ENCODE measurements at regions not wholly inside any gene's neighbourhood (a gene's known extent, or its start where the extent isn't known, plus 50 kb on each side); places are given as distances from the start of the nearest gene placed in this dataset.
"Not testable (repeated sequence)": the region's sequence is repeated elsewhere in the genome, so short reads cannot be mapped to it uniquely, and the experiment has no call there.

DNA sequence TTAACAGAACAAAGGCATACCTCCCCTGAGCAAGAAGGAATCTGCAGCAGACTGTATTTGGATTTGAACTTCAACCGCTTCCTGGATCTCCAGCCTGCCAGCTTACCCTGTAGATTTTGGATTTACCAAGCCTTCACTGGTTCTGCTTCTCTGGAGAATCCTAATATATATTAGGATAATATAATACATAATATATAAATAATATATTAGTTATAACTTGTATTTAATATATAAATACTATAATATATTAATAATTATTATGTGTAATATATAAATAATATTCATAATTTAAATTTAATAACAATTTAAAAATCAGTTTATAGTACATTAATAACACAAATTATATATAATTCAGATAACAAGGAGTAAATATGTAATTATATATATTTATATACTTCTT is 121.4 kb downstream of the COX18 start:
- no peak overlapping the region for H3K27ac ChIP-seq (ENCODE audit: low read depth in 2 of 2, low read length in 1 of 2)
- WGBS, 2 donors: 93% methylated on average over 1 of the region's 1 CpG
- H3K9me3 ChIP-seq (ENCODE audit: control insufficient read depth in 2 of 2, insufficient read depth in 1 of 2, low read depth in 1 of 2, low read length in 1 of 2): no peaks in the 10 kb centered on the region
- no peak overlapping the region for H3K4me3 ChIP-seq (ENCODE audit: low read depth in 1 of 2, low read length in 2 of 2)
- H3K27me3 ChIP-seq (ENCODE audit: control insufficient read depth in 1 of 2, insufficient read depth in 2 of 2, low read length in 2 of 2): no peaks in the 10 kb centered on the region
- no peaks in the 10 kb centered on the region for H3K36me3 ChIP-seq (ENCODE audit: control insufficient read depth in 2 of 2, insufficient read depth in 2 of 2, low read length in 1 of 2)
- H3K4me1 ChIP-seq (ENCODE audit: control insufficient read depth in 2 of 2, insufficient read depth in 2 of 2, low read length in 1 of 2): no peaks in the 10 kb centered on the region

DNA sequence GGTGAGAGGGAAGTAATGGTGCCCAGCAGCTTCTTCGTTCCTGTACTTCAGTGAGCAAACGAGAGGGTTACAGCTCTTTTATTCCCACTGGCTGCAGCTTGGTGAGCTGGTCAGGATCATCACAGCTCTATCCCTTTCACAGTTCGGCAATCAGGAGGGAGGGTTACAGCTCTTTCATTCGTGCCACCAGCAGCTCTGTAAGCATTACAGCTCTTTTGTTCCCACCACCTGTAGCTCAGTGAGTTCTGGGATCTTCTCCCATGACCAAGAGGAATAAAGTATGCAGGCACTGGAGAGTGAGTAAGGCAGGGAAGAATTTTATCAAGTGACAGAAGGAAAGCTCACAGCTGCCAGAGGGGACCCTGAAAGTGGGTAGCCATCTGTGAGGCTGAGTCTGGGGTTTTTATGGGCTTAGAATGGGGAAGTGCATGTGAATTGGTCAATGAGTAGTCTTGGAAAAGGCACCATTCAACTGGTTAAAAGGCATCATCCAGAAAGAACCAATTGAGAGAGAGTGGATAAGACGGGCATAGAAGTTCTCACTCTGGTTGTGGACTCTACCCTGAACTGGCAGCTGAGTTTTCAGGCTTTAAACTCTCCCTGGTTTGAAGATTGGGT is 123.7 kb downstream of the COX18 start:
- H3K27me3 ChIP-seq (ENCODE audit: control insufficient read depth in 1 of 2, insufficient read depth in 2 of 2, low read length in 2 of 2): no peaks in the 10 kb centered on the region
- no peaks in the 10 kb centered on the region for H3K4me1 ChIP-seq (ENCODE audit: control insufficient read depth in 2 of 2, insufficient read depth in 2 of 2, low read length in 1 of 2)
- WGBS, 2 donors: 76 to 79% methylated on average over 5 of the region's 5 CpGs
- no peak overlapping the region for H3K4me3 ChIP-seq (ENCODE audit: low read depth in 1 of 2, low read length in 2 of 2)
- H3K36me3 ChIP-seq (ENCODE audit: control insufficient read depth in 2 of 2, insufficient read depth in 2 of 2, low read length in 1 of 2): no peaks in the 10 kb centered on the region
- no peak overlapping the region for H3K27ac ChIP-seq (ENCODE audit: low read depth in 2 of 2, low read length in 1 of 2)
- no peaks in the 10 kb centered on the region for H3K9me3 ChIP-seq (ENCODE audit: control insufficient read depth in 2 of 2, insufficient read depth in 1 of 2, low read depth in 1 of 2, low read length in 1 of 2)

DNA sequence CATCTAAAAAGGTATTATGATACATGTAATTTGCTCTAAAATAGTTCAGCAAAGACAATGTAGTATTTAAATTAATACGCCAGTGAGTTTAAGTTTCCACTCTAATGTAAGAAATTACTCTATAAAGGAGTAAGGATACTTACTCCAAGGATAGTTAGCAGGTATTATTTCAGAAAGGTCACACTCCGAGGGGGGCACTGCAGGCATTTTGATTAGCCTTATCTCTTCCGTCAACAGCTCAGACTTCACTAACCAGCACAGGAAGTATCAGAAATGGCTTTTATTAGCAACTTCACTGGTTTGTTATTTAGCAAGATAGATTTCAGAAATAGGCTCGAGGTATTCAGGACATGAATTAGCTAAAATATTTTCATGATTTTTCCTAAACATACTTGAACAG is 127.0 kb downstream of the COX18 start:
- H3K36me3 ChIP-seq (ENCODE audit: control insufficient read depth in 2 of 2, insufficient read depth in 2 of 2, low read length in 1 of 2): no peaks in the 10 kb centered on the region
- no peak overlapping the region for H3K4me3 ChIP-seq (ENCODE audit: low read depth in 1 of 2, low read length in 2 of 2)
- no peak overlapping the region for H3K27ac ChIP-seq (ENCODE audit: low read depth in 2 of 2, low read length in 1 of 2)
- no peaks in the 10 kb centered on the region for H3K27me3 ChIP-seq (ENCODE audit: control insufficient read depth in 1 of 2, insufficient read depth in 2 of 2, low read length in 2 of 2)
- no peaks in the 10 kb centered on the region for H3K9me3 ChIP-seq (ENCODE audit: control insufficient read depth in 2 of 2, insufficient read depth in 1 of 2, low read depth in 1 of 2, low read length in 1 of 2)
- 54 to 63% methylated on average over 4 of the region's 4 CpGs for WGBS, 2 donors
- H3K4me1 ChIP-seq (ENCODE audit: control insufficient read depth in 2 of 2, insufficient read depth in 2 of 2, low read length in 1 of 2): no peaks in the 10 kb centered on the region

DNA sequence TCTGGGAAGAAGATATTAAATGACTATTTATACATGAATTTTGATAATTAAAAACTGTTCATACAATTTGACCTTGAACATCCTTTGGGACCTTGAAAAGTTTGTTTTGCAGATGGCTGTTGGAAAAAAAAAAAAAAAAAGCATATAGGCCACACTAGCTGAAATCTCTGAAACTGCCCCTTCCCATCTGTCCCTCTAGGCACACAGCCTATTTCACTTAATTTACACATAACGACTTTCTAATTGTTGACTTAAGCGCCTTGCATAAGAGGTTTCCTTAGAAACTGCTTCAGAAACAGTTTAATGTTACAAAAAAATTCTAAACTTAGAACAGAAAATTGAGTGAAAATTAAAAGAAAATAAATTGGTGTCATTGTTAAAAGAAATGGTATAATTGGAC is 131.0 kb downstream of the COX18 start:
- WGBS, 2 donors: 47 to 63% methylated on average over 2 of the region's 2 CpGs
- Histone ChIP-seq H3K4me1 (ENCODE audit: control insufficient read depth in 2 of 2, insufficient read depth in 2 of 2, low read length in 1 of 2) (no peaks in the 10 kb centered on the region), H3K36me3 (ENCODE audit: control insufficient read depth in 2 of 2, insufficient read depth in 2 of 2, low read length in 1 of 2) (no peaks in the 10 kb centered on the region), H3K9me3 (ENCODE audit: control insufficient read depth in 2 of 2, insufficient read depth in 1 of 2, low read depth in 1 of 2, low read length in 1 of 2) (no peaks in the 10 kb centered on the region), H3K27me3 (ENCODE audit: control insufficient read depth in 1 of 2, insufficient read depth in 2 of 2, low read length in 2 of 2) (no peaks in the 10 kb centered on the region), H3K4me3 (ENCODE audit: low read depth in 1 of 2, low read length in 2 of 2) (no peak overlapping the region), H3K27ac (ENCODE audit: low read depth in 2 of 2, low read length in 1 of 2) (no peak overlapping the region)

DNA sequence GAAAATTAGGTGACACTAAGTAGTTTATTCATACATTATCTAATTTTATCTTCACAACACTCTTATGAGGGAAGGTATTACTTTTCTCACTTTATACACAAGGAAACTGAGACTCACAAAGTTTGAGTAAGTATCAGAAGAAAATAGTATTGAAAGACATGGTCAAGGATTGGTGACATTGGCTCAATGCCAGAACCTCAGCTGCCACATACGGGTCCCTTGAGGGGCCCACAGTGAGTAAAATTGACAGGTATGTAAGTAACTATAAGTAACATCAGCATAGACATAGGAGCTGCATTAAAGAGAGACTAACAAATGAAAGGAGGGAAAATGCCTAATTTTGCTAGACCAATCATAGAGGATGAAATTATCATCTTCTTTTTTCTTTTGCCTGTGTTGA is 134.1 kb downstream of the COX18 start:
- Histone ChIP-seq H3K4me1 (ENCODE audit: control insufficient read depth in 2 of 2, insufficient read depth in 2 of 2, low read length in 1 of 2) (no peaks in the 10 kb centered on the region), H3K27ac (ENCODE audit: low read depth in 2 of 2, low read length in 1 of 2) (no peak overlapping the region), H3K9me3 (ENCODE audit: control insufficient read depth in 2 of 2, insufficient read depth in 1 of 2, low read depth in 1 of 2, low read length in 1 of 2) (no peaks in the 10 kb centered on the region), H3K27me3 (ENCODE audit: control insufficient read depth in 1 of 2, insufficient read depth in 2 of 2, low read length in 2 of 2) (no peaks in the 10 kb centered on the region), H3K36me3 (ENCODE audit: control insufficient read depth in 2 of 2, insufficient read depth in 2 of 2, low read length in 1 of 2) (no peaks in the 10 kb centered on the region), H3K4me3 (ENCODE audit: low read depth in 1 of 2, low read length in 2 of 2) (no peak overlapping the region)
- WGBS, 2 donors: 30 to 50% methylated on average over 1 of the region's 1 CpG

DNA sequence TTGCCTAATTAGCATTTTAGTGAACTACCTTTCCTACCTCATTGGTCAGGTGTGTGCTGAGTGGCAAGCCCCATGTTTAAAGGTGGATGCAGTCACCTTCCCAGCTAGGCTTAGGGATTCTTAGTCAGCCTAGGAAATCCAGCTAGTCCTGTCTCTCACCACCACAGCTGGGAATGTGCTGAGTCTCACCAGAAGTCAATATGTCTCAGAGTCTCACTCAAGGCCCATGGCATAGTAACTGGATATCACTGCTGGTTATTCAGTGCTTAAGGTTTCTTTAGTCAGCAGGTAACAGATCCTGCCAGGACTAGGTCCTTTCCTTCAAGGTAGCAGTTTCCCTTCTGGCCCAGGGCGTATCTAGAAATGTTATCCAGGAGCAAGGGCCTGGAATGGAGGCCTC is 136.5 kb downstream of the COX18 start:
- Histone ChIP-seq H3K4me3 (ENCODE audit: low read depth in 1 of 2, low read length in 2 of 2) (no peak overlapping the region), H3K36me3 (ENCODE audit: control insufficient read depth in 2 of 2, insufficient read depth in 2 of 2, low read length in 1 of 2) (no peaks in the 10 kb centered on the region), H3K27me3 (ENCODE audit: control insufficient read depth in 1 of 2, insufficient read depth in 2 of 2, low read length in 2 of 2) (no peaks in the 10 kb centered on the region), H3K27ac (ENCODE audit: low read depth in 2 of 2, low read length in 1 of 2) (peak overlapping the region in 1 of 2 donors; percentile 21), H3K9me3 (ENCODE audit: control insufficient read depth in 2 of 2, insufficient read depth in 1 of 2, low read depth in 1 of 2, low read length in 1 of 2) (no peaks in the 10 kb centered on the region), H3K4me1 (ENCODE audit: control insufficient read depth in 2 of 2, insufficient read depth in 2 of 2, low read length in 1 of 2) (peaks cover 1 to 3% of the 10 kb centered on the region in 2 donors)
- 82 to 86% methylated on average over 1 of the region's 1 CpG for WGBS, 2 donors

DNA sequence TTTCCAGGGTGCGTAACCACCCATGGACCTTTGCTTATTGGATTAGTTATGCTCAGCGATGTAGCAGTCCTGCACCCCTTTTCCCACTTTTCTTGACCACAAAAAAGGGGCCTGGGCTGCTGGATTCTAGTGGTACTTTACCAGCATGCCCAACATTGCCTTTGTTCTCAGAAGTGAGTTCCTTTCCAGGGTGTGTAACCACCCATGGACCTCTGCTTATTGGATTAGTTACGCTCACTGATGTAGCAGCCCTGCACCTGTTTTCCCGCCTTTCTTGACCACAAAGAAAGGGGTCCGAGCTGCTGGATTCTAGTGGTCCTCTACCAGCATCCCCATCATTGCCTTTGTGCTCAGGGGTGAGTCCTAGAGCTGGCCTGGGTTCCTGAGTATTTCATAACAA is 138.2 kb downstream of the COX18 start:
- WGBS, 2 donors: 88 to 89% methylated on average over 5 of the region's 5 CpGs
- Histone ChIP-seq H3K27ac (ENCODE audit: low read depth in 2 of 2, low read length in 1 of 2) (no peak overlapping the region), H3K27me3 (ENCODE audit: control insufficient read depth in 1 of 2, insufficient read depth in 2 of 2, low read length in 2 of 2) (no peaks in the 10 kb centered on the region), H3K4me3 (ENCODE audit: low read depth in 1 of 2, low read length in 2 of 2) (no peak overlapping the region), H3K4me1 (ENCODE audit: control insufficient read depth in 2 of 2, insufficient read depth in 2 of 2, low read length in 1 of 2) (peaks cover 3% of the 10 kb centered on the region in 2 donors), H3K9me3 (ENCODE audit: control insufficient read depth in 2 of 2, insufficient read depth in 1 of 2, low read depth in 1 of 2, low read length in 1 of 2) (no peaks in the 10 kb centered on the region), H3K36me3 (ENCODE audit: control insufficient read depth in 2 of 2, insufficient read depth in 2 of 2, low read length in 1 of 2) (no peaks in the 10 kb centered on the region)

DNA sequence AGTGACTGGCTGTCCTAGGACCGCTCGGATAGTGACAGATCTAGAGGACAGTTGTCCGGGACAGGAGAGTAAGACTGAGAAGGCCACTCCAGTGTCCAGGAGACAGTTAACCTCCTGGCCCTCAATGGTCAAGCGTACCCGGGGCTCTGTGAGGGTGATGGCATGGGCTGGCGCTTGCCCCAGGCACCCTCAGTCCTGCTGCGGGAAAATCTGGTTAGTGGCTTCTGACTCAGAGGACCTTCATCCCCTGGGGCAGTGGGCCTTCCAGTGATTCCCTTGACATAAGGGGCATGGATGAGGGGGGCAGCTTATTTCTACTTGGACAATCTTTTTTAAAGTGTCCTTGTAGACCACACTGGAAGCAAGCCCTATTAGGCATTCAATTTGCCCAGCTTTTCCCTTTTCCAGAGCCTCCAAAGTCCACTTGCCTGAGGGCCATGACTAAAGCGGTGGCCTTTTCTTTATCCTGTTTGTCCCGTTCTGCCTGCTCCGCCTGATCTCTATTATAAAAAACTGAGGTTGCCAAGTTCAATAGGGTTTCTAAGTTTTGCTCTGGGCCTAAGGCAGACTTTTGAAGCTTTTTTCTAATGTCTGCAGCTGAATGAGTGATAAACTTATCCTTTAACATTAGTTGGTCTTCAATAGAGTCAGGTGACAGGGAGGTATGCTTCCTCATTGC is 139.8 kb downstream of the COX18 start:
- H3K36me3 ChIP-seq (ENCODE audit: control insufficient read depth in 2 of 2, insufficient read depth in 2 of 2, low read length in 1 of 2); H3K27me3 ChIP-seq (ENCODE audit: control insufficient read depth in 1 of 2, insufficient read depth in 2 of 2, low read length in 2 of 2); H3K9me3 ChIP-seq (ENCODE audit: control insufficient read depth in 2 of 2, insufficient read depth in 1 of 2, low read depth in 1 of 2, low read length in 1 of 2); H3K27ac ChIP-seq (ENCODE audit: low read depth in 2 of 2, low read length in 1 of 2); H3K4me1 ChIP-seq (ENCODE audit: control insufficient read depth in 2 of 2, insufficient read depth in 2 of 2, low read length in 1 of 2); H3K4me3 ChIP-seq (ENCODE audit: low read depth in 1 of 2, low read length in 2 of 2): not testable (repeated sequence)
- 70 to 84% methylated on average over 10 of the region's 10 CpGs for WGBS, 2 donors

DNA sequence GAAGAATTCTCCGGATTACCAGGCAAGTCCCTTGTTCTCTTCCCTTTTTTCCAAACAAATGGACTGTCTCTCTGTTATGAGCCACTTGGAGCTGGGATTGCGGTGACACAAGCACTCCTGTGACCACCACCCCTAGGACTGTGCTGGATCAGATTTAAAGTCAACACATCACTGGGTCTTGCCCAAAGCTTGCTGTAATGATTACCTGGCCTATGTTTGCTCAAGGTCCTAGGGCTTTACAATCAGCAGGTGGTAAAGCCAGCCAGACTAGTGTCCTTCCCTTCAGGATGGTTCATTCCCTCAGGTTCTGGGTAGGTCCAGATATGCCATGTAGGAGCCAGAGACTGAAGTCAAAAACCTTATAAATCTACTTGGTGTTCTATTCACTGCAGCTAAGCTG is 144.7 kb downstream of the COX18 start:
- H3K27ac ChIP-seq (ENCODE audit: low read depth in 2 of 2, low read length in 1 of 2): no peak overlapping the region
- peaks cover 3% of the 10 kb centered on the region in 2 donors for H3K4me1 ChIP-seq (ENCODE audit: control insufficient read depth in 2 of 2, insufficient read depth in 2 of 2, low read length in 1 of 2)
- no peaks in the 10 kb centered on the region for H3K27me3 ChIP-seq (ENCODE audit: control insufficient read depth in 1 of 2, insufficient read depth in 2 of 2, low read length in 2 of 2)
- no peak overlapping the region for H3K4me3 ChIP-seq (ENCODE audit: low read depth in 1 of 2, low read length in 2 of 2)
- H3K9me3 ChIP-seq (ENCODE audit: control insufficient read depth in 2 of 2, insufficient read depth in 1 of 2, low read depth in 1 of 2, low read length in 1 of 2): no peaks in the 10 kb centered on the region
- WGBS, 2 donors: 88 to 95% methylated on average over 2 of the region's 2 CpGs
- no peaks in the 10 kb centered on the region for H3K36me3 ChIP-seq (ENCODE audit: control insufficient read depth in 2 of 2, insufficient read depth in 2 of 2, low read length in 1 of 2)

DNA sequence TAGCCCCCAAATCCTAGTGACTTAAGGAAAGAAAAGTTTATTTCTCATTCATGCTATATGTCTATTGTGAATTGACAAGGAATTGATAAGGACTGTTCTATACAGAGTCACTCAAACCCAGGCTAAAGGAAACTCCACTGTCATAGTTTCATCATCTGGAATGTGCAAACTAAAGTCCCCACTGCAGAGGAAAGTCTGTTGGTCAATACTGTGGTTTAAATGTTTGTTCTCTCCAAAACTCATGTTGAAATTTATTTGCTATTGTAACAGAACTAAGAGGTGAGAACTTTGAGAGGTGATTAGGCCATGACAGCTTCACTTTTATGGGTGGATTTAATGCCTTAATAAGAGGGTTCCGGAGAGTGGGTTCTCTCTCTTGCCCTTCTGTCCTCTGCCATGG is 149.6 kb downstream of the COX18 start:
- Histone ChIP-seq H3K4me3 (ENCODE audit: low read depth in 1 of 2, low read length in 2 of 2) (no peak overlapping the region), H3K27me3 (ENCODE audit: control insufficient read depth in 1 of 2, insufficient read depth in 2 of 2, low read length in 2 of 2) (no peaks in the 10 kb centered on the region), H3K9me3 (ENCODE audit: control insufficient read depth in 2 of 2, insufficient read depth in 1 of 2, low read depth in 1 of 2, low read length in 1 of 2) (no peaks in the 10 kb centered on the region), H3K4me1 (ENCODE audit: control insufficient read depth in 2 of 2, insufficient read depth in 2 of 2, low read length in 1 of 2) (no peaks in the 10 kb centered on the region), H3K36me3 (ENCODE audit: control insufficient read depth in 2 of 2, insufficient read depth in 2 of 2, low read length in 1 of 2) (no peaks in the 10 kb centered on the region), H3K27ac (ENCODE audit: low read depth in 2 of 2, low read length in 1 of 2) (no peak overlapping the region)
- 85 to 96% methylated on average over 1 of the region's 1 CpG for whole genome bisulfite sequencing, 2 donors

Measured in esophagus (tissue), 2 donors.